Effector memory CD4-positive, alpha-beta T cell (primary cell): ENCODE measurements at regions not wholly inside any gene's neighbourhood (a gene's known extent, or its start where the extent isn't known, plus 50 kb on each side); places are given as distances from the start of the nearest gene placed in this dataset.

Experiments used
- DNase-seq, 3 donors: peaks; one replicate each; pipeline ENCODE4 v3.0.0-alpha.2; 2020
- H3K27ac ChIP-seq: 2 replicates; pipeline ENCODE4 v1.7.0; 2013; ENCODE audit warnings: mild to moderate bottlenecking, low read length, moderate library complexity; ENCODE audit not compliant: insufficient read depth, poor library complexity, severe bottlenecking
- H3K27me3 ChIP-seq: replicated peaks from 2 replicates; pipeline ENCODE4 v1.7.0; 2013; ENCODE audit warnings: mild to moderate bottlenecking, low read length; ENCODE audit not compliant: insufficient read depth, control insufficient read depth, poor library complexity, severe bottlenecking
- H3K36me3 ChIP-seq: 2 replicates; pipeline ENCODE4 v1.7.0; 2013; ENCODE audit warnings: mild to moderate bottlenecking, low read length, moderate library complexity; ENCODE audit not compliant: control insufficient read depth, insufficient read depth
- H3K4me1 ChIP-seq: 2 replicates; pipeline ENCODE4 v1.7.0; 2013; ENCODE audit warnings: low read length, mild to moderate bottlenecking; ENCODE audit not compliant: control insufficient read depth, insufficient read depth, poor library complexity, severe bottlenecking
- H3K4me3 ChIP-seq: 2 replicates; pipeline ENCODE4 v1.7.0; 2013; ENCODE audit warnings: low read length, low read depth, mild to moderate bottlenecking; ENCODE audit not compliant: insufficient read depth, poor library complexity, severe bottlenecking
- H3K9me3 ChIP-seq: 2 replicates; pipeline ENCODE4 v1.7.0; 2013; ENCODE audit warnings: mild to moderate bottlenecking, low read length, moderate library complexity; ENCODE audit not compliant: control insufficient read depth

GRCh38 chr11:81907996-81908395, 825.7 kb downstream of the FAM181B start:
- DNase-seq: no peak
- no peak overlapping the region for H3K27ac ChIP-seq
- no peaks in the 10 kb centered on the region for H3K9me3 ChIP-seq
- no peak overlapping the region for H3K4me3 ChIP-seq
- H3K4me1 ChIP-seq: no peaks in the 10 kb centered on the region
- no peaks in the 10 kb centered on the region for H3K27me3 ChIP-seq
- H3K36me3 ChIP-seq: no peaks in the 10 kb centered on the region

- H3K4me1 ChIP-seq: no peaks in the 10 kb centered on the region
- no peaks in the 10 kb centered on the region for H3K36me3 ChIP-seq
- no peak overlapping the region for H3K27ac ChIP-seq
- H3K27me3 ChIP-seq: no peaks in the 10 kb centered on the region
- H3K9me3 ChIP-seq: no peaks in the 10 kb centered on the region
- H3K4me3 ChIP-seq: no peak overlapping the region
- DNase-seq: no peak
These were observed 834.5 kb downstream of the FAM181B start for GRCh38 chr11:81899156-81899555.

- no peak overlapping the region for H3K4me3 ChIP-seq
- H3K27me3 ChIP-seq: no peaks in the 10 kb centered on the region
These were observed 836.0 kb downstream of the FAM181B start for GRCh38 chr11:81897639-81898038.

GRCh38 chr11:81895258-81895657, 838.4 kb downstream of the FAM181B start:
- H3K27ac ChIP-seq: no peak overlapping the region
- no peaks in the 10 kb centered on the region for H3K9me3 ChIP-seq
- no peaks in the 10 kb centered on the region for H3K4me1 ChIP-seq
- no peaks in the 10 kb centered on the region for H3K36me3 ChIP-seq
- no peak overlapping the region for H3K4me3 ChIP-seq
- no peak for DNase-seq
- H3K27me3 ChIP-seq: no peaks in the 10 kb centered on the region

More at GRCh38 chr11:81897639-81898038, 836.0 kb downstream of the FAM181B start:
- Histone ChIP-seq H3K36me3 (no peaks in the 10 kb centered on the region), H3K4me1 (no peaks in the 10 kb centered on the region), H3K9me3 (no peaks in the 10 kb centered on the region), H3K27ac (no peak overlapping the region)
- DNase-seq: no peak

- DNase-seq: no peak
- Histone ChIP-seq H3K4me3 (no peak overlapping the region), H3K4me1 (no peaks in the 10 kb centered on the region), H3K9me3 (no peaks in the 10 kb centered on the region), H3K27me3 (no peaks in the 10 kb centered on the region), H3K36me3 (no peaks in the 10 kb centered on the region), H3K27ac (no peak overlapping the region)
These were observed 840.7 kb downstream of the FAM181B start for GRCh38 chr11:81892770-81893635.

GRCh38 chr11:81888391-81888790, 845.3 kb downstream of the FAM181B start:
- H3K4me3 ChIP-seq: no peak overlapping the region
- H3K27ac ChIP-seq: no peak overlapping the region
- DNase-seq: no peak
- no peaks in the 10 kb centered on the region for H3K9me3 ChIP-seq
- no peaks in the 10 kb centered on the region for H3K27me3 ChIP-seq
- H3K36me3 ChIP-seq: no peaks in the 10 kb centered on the region
- H3K4me1 ChIP-seq: no peaks in the 10 kb centered on the region

- DNase-seq: no peak
- Histone ChIP-seq H3K27me3 (no peaks in the 10 kb centered on the region), H3K36me3 (no peaks in the 10 kb centered on the region), H3K9me3 (no peaks in the 10 kb centered on the region), H3K4me1 (no peaks in the 10 kb centered on the region), H3K4me3 (no peak overlapping the region), H3K27ac (no peak overlapping the region)
These were observed 846.0 kb downstream of the FAM181B start for GRCh38 chr11:81887671-81888070.

- no peaks in the 10 kb centered on the region for H3K4me1 ChIP-seq
- H3K4me3 ChIP-seq: no peak overlapping the region
- H3K27me3 ChIP-seq: no peaks in the 10 kb centered on the region
- no peaks in the 10 kb centered on the region for H3K36me3 ChIP-seq
- no peaks in the 10 kb centered on the region for H3K9me3 ChIP-seq
- no peak for DNase-seq
- no peak overlapping the region for H3K27ac ChIP-seq
These were observed 847.1 kb downstream of the FAM181B start for GRCh38 chr11:81886406-81887075.

- no peaks in the 10 kb centered on the region for H3K27me3 ChIP-seq
- no peak overlapping the region for H3K4me3 ChIP-seq
- H3K9me3 ChIP-seq: no peaks in the 10 kb centered on the region
- no peak for DNase-seq
- peaks cover 9% of the 10 kb centered on the region for H3K4me1 ChIP-seq
- no peak overlapping the region for H3K27ac ChIP-seq
- H3K36me3 ChIP-seq: no peaks in the 10 kb centered on the region
These were observed 859.0 kb downstream of the FAM181B start for GRCh38 chr11:81874635-81875034.

- Histone ChIP-seq H3K4me1 (peaks cover 20% of the 10 kb centered on the region), H3K9me3 (no peaks in the 10 kb centered on the region), H3K36me3 (no peaks in the 10 kb centered on the region), H3K4me3 (no peak overlapping the region), H3K27ac (no peak overlapping the region), H3K27me3 (no peaks in the 10 kb centered on the region)
- DNase-seq: no peak
These were observed 862.8 kb downstream of the FAM181B start for GRCh38 chr11:81870815-81871214.
